PC-3 (cell line): ENCODE measurements at regions not wholly inside any gene's neighbourhood (a gene's known extent, or its start where the extent isn't known, plus 50 kb on each side); places are given as distances from the start of the nearest gene placed in this dataset.
"Not testable (repeated sequence)": the region's sequence is repeated elsewhere in the genome, so short reads cannot be mapped to it uniquely, and the experiment has no call there.

Experiments
- EZH2 ChIP-seq: fragments of 300-600 bp; sonication (generic); IDR thresholded peaks from one replicate; pipeline ENCODE4 v1.6.1; 2017; ENCODE audit warnings: antibody characterized with exemption, mild to moderate bottlenecking, low read length; ENCODE audit not compliant: unreplicated experiment
- EZH2phosphoT487 ChIP-seq: fragments of 300-600 bp; sonication (generic); IDR thresholded peaks from 2 replicates; pipeline ENCODE4 v1.6.1; 2018; ENCODE audit warnings: mild to moderate bottlenecking, antibody characterized with exemption, low read length, borderline replicate concordance
- TF ChIP-seq, protein P1 (sequence below): fragments of 300-600 bp; sonication (generic); conservative IDR thresholded peaks from 2 replicates; pipeline ENCODE4 v1.5.1; 2017; ENCODE audit warnings: antibody characterized with exemption, low read depth, mild to moderate bottlenecking, low read length

DNA sequence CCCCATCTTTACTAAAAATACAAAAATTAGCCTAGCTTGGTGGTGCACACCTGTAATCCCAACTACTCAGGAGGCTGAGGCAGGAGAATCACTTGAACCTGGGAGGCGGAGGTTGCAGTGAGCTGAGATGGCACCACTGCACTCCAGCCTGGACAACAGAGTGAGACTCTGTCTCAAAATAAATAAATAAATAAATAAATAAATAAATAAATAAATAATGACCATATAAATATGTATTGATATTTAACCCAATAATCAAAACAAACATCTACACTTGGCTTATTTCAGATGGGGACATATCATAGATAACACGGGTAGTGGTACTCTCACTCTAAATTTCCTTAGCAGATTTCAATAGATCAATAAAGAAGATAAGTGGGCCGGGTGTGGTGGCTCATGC is 1923.7 kb upstream of the AGA start:
- TF ChIP-seq, protein P1, sequence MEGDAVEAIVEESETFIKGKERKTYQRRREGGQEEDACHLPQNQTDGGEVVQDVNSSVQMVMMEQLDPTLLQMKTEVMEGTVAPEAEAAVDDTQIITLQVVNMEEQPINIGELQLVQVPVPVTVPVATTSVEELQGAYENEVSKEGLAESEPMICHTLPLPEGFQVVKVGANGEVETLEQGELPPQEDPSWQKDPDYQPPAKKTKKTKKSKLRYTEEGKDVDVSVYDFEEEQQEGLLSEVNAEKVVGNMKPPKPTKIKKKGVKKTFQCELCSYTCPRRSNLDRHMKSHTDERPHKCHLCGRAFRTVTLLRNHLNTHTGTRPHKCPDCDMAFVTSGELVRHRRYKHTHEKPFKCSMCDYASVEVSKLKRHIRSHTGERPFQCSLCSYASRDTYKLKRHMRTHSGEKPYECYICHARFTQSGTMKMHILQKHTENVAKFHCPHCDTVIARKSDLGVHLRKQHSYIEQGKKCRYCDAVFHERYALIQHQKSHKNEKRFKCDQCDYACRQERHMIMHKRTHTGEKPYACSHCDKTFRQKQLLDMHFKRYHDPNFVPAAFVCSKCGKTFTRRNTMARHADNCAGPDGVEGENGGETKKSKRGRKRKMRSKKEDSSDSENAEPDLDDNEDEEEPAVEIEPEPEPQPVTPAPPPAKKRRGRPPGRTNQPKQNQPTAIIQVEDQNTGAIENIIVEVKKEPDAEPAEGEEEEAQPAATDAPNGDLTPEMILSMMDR, result not testable (repeated sequence)
- not testable (repeated sequence) for TF ChIP-seq EZH2, EZH2phosphoT487
